ENCODE measurements at regions not wholly inside any gene's neighbourhood (a gene's known extent, or its start where the extent isn't known, plus 50 kb on each side); places are given as distances from the start of the nearest gene placed in this dataset.

GRCh38 chr2:105569606-105570005 lies 170.8 kb upstream of the FHL2 start:
- POLR2A ChIA-PET (ENCODE audit: partially characterized antibody) = no interaction called here
- Histone ChIP-seq H3K27ac (ENCODE audit: low read depth, low read length) (no peak overlapping the region), H2BK20ac (ENCODE audit: low read length) (no peak overlapping the region), H3K9me3 (ENCODE audit: insufficient read depth in 2 of 2, low read depth in 1 of 2, low read length in 1 of 2) (no peaks in the 10 kb centered on the region), H4K5ac (ENCODE audit: insufficient read length, low read depth, low read length) (no peak overlapping the region), H2AFZ (ENCODE audit: low read length) (no peak overlapping the region), H3K23ac (ENCODE audit: insufficient read length) (no peak overlapping the region), H3K4ac (replicated peaks; ENCODE audit: insufficient read length, low read depth, low read length) (no peak overlapping the region), H2BK12ac (ENCODE audit: low read depth, low read length) (no peak overlapping the region), H3K27me3 (replicated peaks in 1 of 4; ENCODE audit: control insufficient read depth in 3 of 4, extremely low read depth in 1 of 4, insufficient read depth in 3 of 4, low read length in 3 of 4) (no peaks in the 10 kb centered on the region; a peak in 2 of 7 replicates), H3K4me1 (replicated peaks in 1 of 4; ENCODE audit: control insufficient read depth in 3 of 4, insufficient read depth in 4 of 4, low read length in 3 of 4) (no peaks in the 10 kb centered on the region), H3K23me2 (ENCODE audit: low read depth, low read length) (no peaks in the 10 kb centered on the region), H2BK5ac (ENCODE audit: low read depth, low read length) (no peak overlapping the region), H2BK15ac (ENCODE audit: low read length) (no peak overlapping the region), H3K79me2 (ENCODE audit: control insufficient read depth in 1 of 2, insufficient read depth in 2 of 2, low read length in 2 of 2) (no peaks in the 10 kb centered on the region), H3K56ac (replicated peaks; ENCODE audit: insufficient read length, low read depth, low read length) (no peak overlapping the region), H3K79me1 (ENCODE audit: low read depth, low read length) (no peaks in the 10 kb centered on the region), H3K4me2 (ENCODE audit: insufficient read depth in 1 of 2, low read depth in 2 of 2, low read length in 2 of 2) (no peak overlapping the region), H3K36me3 (ENCODE audit: control insufficient read depth in 2 of 4, insufficient read depth in 4 of 4, low read length in 3 of 4) (no peaks in the 10 kb centered on the region), H2BK120ac (replicated peaks; ENCODE audit: low read depth, low read length) (no peak overlapping the region), H4K20me1 (replicated peaks in 1 of 2; ENCODE audit: control insufficient read depth in 1 of 2, insufficient read depth in 2 of 2, low read length in 2 of 2) (no peaks in the 10 kb centered on the region), H4K91ac (replicated peaks; ENCODE audit: insufficient read length, low read length) (no peak overlapping the region), H2AK5ac (ENCODE audit: low read depth, low read length) (no peak overlapping the region), H3K14ac (ENCODE audit: insufficient read length) (no peak overlapping the region), H3K9ac (replicated peaks in 1 of 4; ENCODE audit: extremely low read depth in 1 of 4, low read depth in 3 of 4, low read length in 3 of 4) (no peak overlapping the region), H3K4me3 (ENCODE audit: extremely low read depth in 1 of 4, insufficient read depth in 2 of 4, low read depth in 3 of 4, low read length in 4 of 4) (no peak overlapping the region), H3K18ac (ENCODE audit: extremely low read depth, low read length) (no peak overlapping the region), H4K8ac (ENCODE audit: extremely low read depth, insufficient read depth, low read length) (no peak overlapping the region)
- CTCF ChIA-PET (ENCODE audit: partially characterized antibody) = no interaction called here
- FAIRE-seq = no peak
- WGBS, 2 experiments (ENCODE audit: extremely low coverage in 1 of 2, insufficient coverage in 1 of 2, insufficient read length in 1 of 2, insufficient replicate concordance in 2 of 2, low coverage in 1 of 2, low lambda C conversion rate in 2 of 2, missing lambda C conversion rate in 1 of 2) = 80% methylated on average over 6 of the region's 6 CpGs; no CpG with 5 or more reads in 1 of the 2 experiments
- DNase-seq (ENCODE audit: low read depth in 1 of 2, low spot score in 2 of 2) = no peak
- TF ChIP-seq ATF2 (IDR thresholded peaks at IDR 0.05; ENCODE audit: low read length) (no peak), E2F6 (IDR thresholded peaks at IDR 0.05) (no peak), CBX8 (IDR thresholded peaks at IDR 0.05; ENCODE audit: borderline replicate concordance, low read depth, low read length) (no peak), RFX5 (IDR thresholded peaks at IDR 0.05; ENCODE audit: borderline replicate concordance, low read depth, low read length) (no peak), POLR2AphosphoS5 (IDR thresholded peaks at IDR 0.05; ENCODE audit: low read depth, low read length) (no peak), CEBPB (IDR thresholded peaks at IDR 0.05; ENCODE audit: low read depth, low read length) (no peak)
